GM12865 (cell line): ENCODE measurements at regions not wholly inside any gene's neighbourhood (a gene's known extent, or its start where the extent isn't known, plus 50 kb on each side); places are given as distances from the start of the nearest gene placed in this dataset.

Experiments used
- DNase-seq: peaks from one replicate; pipeline ENCODE4 v3.0.0; 2010; ENCODE audit warnings: low read depth
- H3K4me3 ChIP-seq: 2 replicates; pipeline ENCODE4 v1.5.1; 2011; ENCODE audit warnings: mild to moderate bottlenecking, low read depth, low read length, control low read depth
- CTCF ChIP-seq: IDR thresholded peaks from 2 replicates; pipeline ENCODE4 v1.5.1; 2011; ENCODE audit warnings: low read length, control low read depth, low read depth, inconsistent platforms; ENCODE audit not compliant: insufficient read depth; ENCODE audit errors: missing control alignments

DNA sequence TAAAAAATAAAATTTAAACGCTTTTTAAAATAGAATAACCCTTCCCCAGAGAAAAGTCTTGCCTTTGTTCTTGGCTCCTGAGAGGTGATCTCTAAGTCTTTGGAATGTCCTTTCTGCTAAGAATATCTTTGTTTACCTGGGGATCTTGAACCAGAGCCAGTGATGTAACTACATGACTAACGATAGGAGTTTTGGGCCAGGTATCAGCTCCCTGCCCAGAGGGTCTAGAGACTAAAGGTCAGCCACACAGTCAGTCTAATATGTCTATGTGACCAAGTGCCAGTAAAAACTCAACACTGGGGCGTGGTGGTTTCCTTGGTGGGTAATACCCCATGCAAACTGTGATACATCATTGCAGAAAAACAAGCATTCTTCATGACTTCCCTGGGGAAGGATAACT is 1351.9 kb upstream of the C9orf72 start:
- H3K4me3 ChIP-seq, result no peak overlapping the region
- no peak for DNase-seq
- TF ChIP-seq CTCF, result no peak

DNA sequence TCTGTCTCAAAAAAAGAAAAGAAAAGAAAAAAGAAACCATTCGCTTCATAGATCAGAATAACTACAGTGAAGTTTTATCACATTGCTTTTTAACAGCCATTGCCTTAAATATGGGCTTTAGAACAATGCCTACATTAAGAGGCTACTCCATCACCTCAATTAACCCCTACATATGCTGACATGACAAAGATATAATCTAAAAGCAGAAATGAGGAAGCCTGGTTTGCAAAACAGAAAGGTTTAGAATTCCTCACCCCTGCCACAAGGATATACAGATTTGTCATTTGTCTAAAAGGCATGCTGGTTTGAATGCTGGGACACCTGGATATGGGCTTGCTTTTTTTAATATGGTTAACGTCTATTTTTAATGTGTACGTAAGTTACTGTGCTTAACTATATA is 1353.0 kb upstream of the C9orf72 start:
- no peak for TF ChIP-seq CTCF

DNA sequence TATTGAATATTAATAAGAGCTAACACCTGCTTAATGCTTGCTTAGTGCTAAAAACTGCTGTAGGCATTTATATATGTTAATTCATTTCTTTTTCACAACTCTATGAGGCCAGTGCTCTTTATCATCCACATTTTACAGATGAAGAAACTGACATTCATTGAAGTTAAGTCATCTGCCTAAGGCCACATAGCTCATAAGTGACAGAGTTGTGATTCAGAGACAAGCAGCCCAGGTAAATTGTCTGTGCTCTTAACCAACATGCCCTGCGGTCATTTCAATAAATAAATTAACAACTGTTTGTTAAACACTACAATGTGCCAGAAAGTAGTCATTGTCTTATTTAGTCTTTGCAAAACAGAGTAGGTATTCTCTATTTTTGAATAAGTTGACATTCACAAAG is 1354.4 kb upstream of the C9orf72 start:
- no peak for DNase-seq
- no peak for TF ChIP-seq CTCF
- no peak overlapping the region for H3K4me3 ChIP-seq

More for the DNA sequence above, 1353.0 kb upstream of the C9orf72 start:
- DNase-seq, result no peak
- H3K4me3 ChIP-seq, result no peak overlapping the region

- TF ChIP-seq CTCF, result no peak
- no peak overlapping the region for H3K4me3 ChIP-seq
- DNase-seq, result no peak
These were observed 1356.2 kb upstream of the C9orf72 start for GRCh38 chr9:28929433-28929832.

- TF ChIP-seq CTCF, result no peak
- no peak overlapping the region for H3K4me3 ChIP-seq
- DNase-seq, result no peak
These were observed 1357.5 kb upstream of the C9orf72 start for GRCh38 chr9:28930766-28931165.

DNA sequence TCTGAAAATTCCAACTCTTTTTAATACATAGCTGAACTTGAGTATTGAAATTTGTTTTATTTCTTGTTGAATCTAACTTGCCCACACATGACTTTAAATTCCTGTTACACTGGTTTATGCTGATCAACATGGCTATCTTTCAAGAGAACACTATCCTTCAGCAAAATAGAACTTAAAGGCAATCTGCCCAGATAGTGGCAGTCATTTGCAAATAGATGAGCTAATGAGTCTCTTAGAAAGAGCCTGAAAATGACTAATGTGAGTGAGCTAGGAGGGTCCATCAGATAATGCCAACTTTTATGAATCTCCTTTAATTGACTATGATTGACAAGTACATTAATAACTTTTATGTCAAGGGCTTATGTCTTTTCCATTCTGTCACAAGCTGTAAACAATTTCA is 1360.8 kb upstream of the C9orf72 start:
- H3K4me3 ChIP-seq, result no peak overlapping the region
- TF ChIP-seq CTCF, result no peak
- no peak for DNase-seq

DNA sequence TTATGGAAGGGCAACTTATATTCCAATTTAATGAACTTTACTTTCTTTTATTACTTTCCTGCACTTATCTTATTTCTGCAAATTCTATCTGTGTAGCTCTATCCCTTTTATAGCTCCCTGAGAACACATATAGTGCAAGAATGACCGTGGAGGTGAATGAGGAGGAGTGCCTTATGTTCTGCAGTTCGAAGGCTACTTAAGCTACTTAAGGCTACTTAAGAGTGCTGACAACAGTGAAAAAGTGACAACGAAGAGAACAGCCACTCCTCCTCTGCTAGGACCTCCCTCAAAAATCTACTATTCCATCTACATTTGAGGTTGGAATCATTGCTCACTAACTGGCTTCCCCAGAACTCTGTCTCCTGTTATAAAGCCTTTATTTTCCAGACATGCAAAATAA is 1365.7 kb upstream of the C9orf72 start:
- H3K4me3 ChIP-seq, result no peak overlapping the region
- no peak for DNase-seq
- TF ChIP-seq CTCF, result no peak
